HEK293T (cell line): ENCODE measurements at regions not wholly inside any gene's neighbourhood (a gene's known extent, or its start where the extent isn't known, plus 50 kb on each side); places are given as distances from the start of the nearest gene placed in this dataset.
"Not testable (repeated sequence)": the region's sequence is repeated elsewhere in the genome, so short reads cannot be mapped to it uniquely, and the experiment has no call there.

Source experiments
- CTCF ChIA-PET: fragments of 350-600 bp; formaldehyde crosslinking; extraction: SDS; loops from one replicate; lab custom pipeline; 2021; ENCODE audit warnings: antibody characterized with exemption, inconsistent platforms; lab: Yijun Ruan, JAX
- POLR2A ChIA-PET: fragments of 350-600 bp; formaldehyde crosslinking; extraction: SDS; loops from one replicate; lab custom pipeline; 2020; ENCODE audit warnings: antibody characterized with exemption, inconsistent platforms; lab: Yijun Ruan, JAX
- DNase-seq: peaks from one replicate; pipeline ENCODE4 v3.0.0; 2012; ENCODE audit warnings: mixed read lengths; ENCODE audit errors: extremely low spot score
- ARNT ChIP-seq: fragments of 450-650 bp; IDR thresholded peaks from 2 replicates; pipeline ENCODE4 v1.6.1; 2017; ENCODE audit warnings: mild to moderate bottlenecking
- BHLHE40 ChIP-seq: fragments of 450-650 bp; IDR thresholded peaks from 2 replicates; pipeline ENCODE4 v1.6.1; 2016; ENCODE audit warnings: mild to moderate bottlenecking, moderate library complexity, borderline replicate concordance
- CTBP1 ChIP-seq: fragments of 450-650 bp; IDR thresholded peaks from 2 replicates; pipeline ENCODE4 v1.6.1; 2016; ENCODE audit warnings: borderline replicate concordance
- ELF4 ChIP-seq: fragments of 450-650 bp; IDR thresholded peaks from 2 replicates; pipeline ENCODE4 v1.6.1; 2017; ENCODE audit warnings: antibody characterized with exemption
- FOXA1 ChIP-seq: fragments of 450-650 bp; IDR thresholded peaks from 2 replicates; pipeline ENCODE4 v1.6.1; 2016; ENCODE audit warnings: mild to moderate bottlenecking
- FOXK2 ChIP-seq: fragments of 450-650 bp; IDR thresholded peaks from 2 replicates; pipeline ENCODE4 v1.6.1; 2016; ENCODE audit warnings: mild to moderate bottlenecking
- FOXM1 ChIP-seq: fragments of 450-650 bp; IDR thresholded peaks from 2 replicates; pipeline ENCODE4 v1.6.1; 2017; ENCODE audit warnings: mild to moderate bottlenecking, borderline replicate concordance
- HDGF ChIP-seq: fragments of 450-650 bp; IDR thresholded peaks from 2 replicates; pipeline ENCODE4 v1.6.1; 2017; ENCODE audit warnings: antibody characterized with exemption, borderline replicate concordance
- L3MBTL2 ChIP-seq: fragments of 450-650 bp; conservative IDR thresholded peaks from 2 replicates; pipeline ENCODE4 v1.6.1; 2016; ENCODE audit warnings: mild to moderate bottlenecking
- LEF1 ChIP-seq: fragments of 450-650 bp; IDR thresholded peaks from 2 replicates; pipeline ENCODE4 v1.6.1; 2017; ENCODE audit warnings: mild to moderate bottlenecking, borderline replicate concordance
- NFRKB ChIP-seq: fragments of 450-650 bp; IDR thresholded peaks from 2 replicates; pipeline ENCODE4 v1.6.1; 2016; ENCODE audit warnings: mild to moderate bottlenecking, moderate library complexity
- SP1 ChIP-seq: fragments of 450-650 bp; IDR thresholded peaks from 2 replicates; pipeline ENCODE4 v1.6.1; 2017
- SUZ12 ChIP-seq: fragments of 450-650 bp; IDR thresholded peaks from 2 replicates; pipeline ENCODE4 v1.6.1; 2016; ENCODE audit warnings: mild to moderate bottlenecking
- TARDBP ChIP-seq: fragments of 450-650 bp; IDR thresholded peaks from 2 replicates; pipeline ENCODE4 v1.6.1; 2016
- ZNF384 ChIP-seq: fragments of 450-650 bp; IDR thresholded peaks from 2 replicates; pipeline ENCODE4 v1.6.1; 2016
- TF ChIP-seq, protein P1 (sequence below): fragments of 450-650 bp; IDR thresholded peaks from 2 replicates; pipeline ENCODE4 v1.6.1; 2016

DNA sequence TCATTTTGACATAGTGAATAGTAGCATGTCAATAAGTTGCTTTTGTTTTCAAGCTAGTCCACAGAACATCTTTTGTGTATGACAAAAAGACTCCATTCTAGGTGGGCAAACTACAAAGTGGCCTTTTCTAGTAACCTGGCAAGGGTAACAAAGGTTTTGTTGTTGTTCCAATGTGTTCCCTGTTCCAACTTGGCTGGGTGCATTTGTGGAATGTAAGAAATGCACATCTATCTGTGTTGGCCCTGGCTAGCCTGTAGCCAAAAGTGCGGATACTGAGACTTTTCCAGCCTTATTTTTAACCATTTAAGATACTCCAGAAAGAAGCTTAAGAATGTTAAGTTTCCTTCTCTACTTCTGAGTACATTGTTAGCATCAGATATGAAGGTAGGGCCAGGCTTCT lies 118.7 kb upstream of the CHRDL1 start:
- TF ChIP-seq FOXM1: no peak
- TF ChIP-seq ZNF384: no peak
- no peak for TF ChIP-seq ELF4
- no peak for TF ChIP-seq FOXA1
- no peak for TF ChIP-seq SP1
- no peak for TF ChIP-seq LEF1
- TF ChIP-seq BHLHE40: no peak
- no peak for TF ChIP-seq FOXK2
- no peak for TF ChIP-seq HDGF
- TF ChIP-seq NFRKB: no peak
- TF ChIP-seq L3MBTL2: no peak
- TF ChIP-seq, protein P1, sequence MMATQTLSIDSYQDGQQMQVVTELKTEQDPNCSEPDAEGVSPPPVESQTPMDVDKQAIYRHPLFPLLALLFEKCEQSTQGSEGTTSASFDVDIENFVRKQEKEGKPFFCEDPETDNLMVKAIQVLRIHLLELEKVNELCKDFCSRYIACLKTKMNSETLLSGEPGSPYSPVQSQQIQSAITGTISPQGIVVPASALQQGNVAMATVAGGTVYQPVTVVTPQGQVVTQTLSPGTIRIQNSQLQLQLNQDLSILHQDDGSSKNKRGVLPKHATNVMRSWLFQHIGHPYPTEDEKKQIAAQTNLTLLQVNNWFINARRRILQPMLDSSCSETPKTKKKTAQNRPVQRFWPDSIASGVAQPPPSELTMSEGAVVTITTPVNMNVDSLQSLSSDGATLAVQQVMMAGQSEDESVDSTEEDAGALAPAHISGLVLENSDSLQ: no peak
- no peak for TF ChIP-seq CTBP1
- no peak for TF ChIP-seq SUZ12
- TF ChIP-seq ARNT: no peak
- no peak for TF ChIP-seq TARDBP
- no peak for DNase-seq
- CTCF ChIA-PET: no interaction called here
- POLR2A ChIA-PET: no interaction called here

- POLR2A ChIA-PET, DNase-seq, CTCF ChIA-PET: not testable (repeated sequence)
Observed at GRCh38 chrX:110904747-110905146, 109.1 kb upstream of the CHRDL1 start.

DNA sequence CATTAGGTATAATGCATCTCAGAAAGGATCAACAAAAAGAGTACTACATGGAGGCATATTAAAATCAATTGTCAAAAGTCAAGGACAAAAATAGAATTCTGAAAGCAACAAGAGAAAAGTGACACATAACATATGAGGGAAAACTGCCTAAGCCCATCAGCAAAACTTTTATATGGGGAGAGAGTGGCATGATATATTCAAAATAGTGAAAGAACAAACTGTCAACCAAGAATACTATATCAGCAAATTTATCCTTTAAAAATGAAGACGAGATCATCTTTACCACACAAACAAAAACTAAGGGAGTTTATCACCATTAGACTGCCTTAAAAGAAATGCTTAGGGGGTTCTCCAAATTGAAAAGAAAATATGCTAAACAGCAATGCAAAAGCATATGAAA lies 86.4 kb upstream of the CHRDL1 start:
- ChIA-PET CTCF (no interaction called here), POLR2A (no interaction called here)
- TF ChIP-seq CTBP1 (no peak), FOXK2 (no peak), TARDBP (no peak), ZNF384 (no peak), LEF1 (no peak), SP1 (no peak)
- no peak for DNase-seq

GRCh38 chrX:110877326-110877725 lies 81.7 kb upstream of the CHRDL1 start:
- CTCF ChIA-PET: no interaction called here
- POLR2A ChIA-PET: no interaction called here
- DNase-seq: no peak
- TF ChIP-seq ZNF384 (no peak), SUZ12 (no peak), SP1 (no peak), FOXM1 (no peak), TARDBP (no peak)

DNA sequence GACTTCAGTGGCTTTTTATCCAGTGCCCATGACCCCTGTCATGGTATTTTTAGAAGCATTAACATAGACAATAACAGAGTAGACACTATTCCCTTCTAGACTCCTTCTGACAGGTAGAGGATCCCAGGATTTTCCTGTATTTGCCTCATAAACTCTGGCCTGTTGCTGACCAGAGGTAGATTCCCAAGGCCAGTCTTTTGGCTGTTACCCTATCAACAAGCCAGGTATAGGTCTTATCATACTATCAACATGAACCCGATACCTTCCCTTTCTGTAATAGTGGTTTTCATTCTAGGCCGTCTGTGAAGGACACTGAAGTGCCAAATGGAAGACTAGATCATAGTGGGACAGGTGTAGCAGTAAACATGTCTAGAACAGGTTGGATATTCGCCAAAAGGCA lies 76.2 kb upstream of the CHRDL1 start:
- DNase-seq: no peak
- CTCF ChIA-PET: no interaction called here
- no peak for TF ChIP-seq ARNT
- TF ChIP-seq FOXA1: no peak
- no peak for TF ChIP-seq TARDBP
- TF ChIP-seq, protein P1: no peak
- POLR2A ChIA-PET: no interaction called here

- TF ChIP-seq LEF1 (no peak), NFRKB (no peak), FOXM1 (no peak), TARDBP (no peak), CTBP1 (no peak), SP1 (no peak), ELF4 (no peak), BHLHE40 (no peak), FOXK2 (no peak), ARNT (no peak)
- TF ChIP-seq, protein P1: no peak
- ChIA-PET POLR2A (no interaction called here), CTCF (no interaction called here)
- no peak for DNase-seq
Observed at GRCh38 chrX:110866421-110866820, 70.8 kb upstream of the CHRDL1 start.

- DNase-seq: no peak
- CTCF ChIA-PET: no interaction called here
- POLR2A ChIA-PET: no interaction called here
- no peak for TF ChIP-seq SUZ12
- no peak for TF ChIP-seq NFRKB
- no peak for TF ChIP-seq HDGF
Observed at GRCh38 chrX:110863883-110864282, 68.3 kb upstream of the CHRDL1 start.

- DNase-seq: no peak
- ChIA-PET CTCF (no interaction called here), POLR2A (no interaction called here)
- TF ChIP-seq SP1 (no peak), LEF1 (no peak), ELF4 (no peak), ZNF384 (no peak), FOXA1 (no peak), NFRKB (no peak)
- TF ChIP-seq, protein P1: no peak
Observed at GRCh38 chrX:110858565-110858964, 62.9 kb upstream of the CHRDL1 start.
